C4-2B (cell line): ENCODE measurements at regions not wholly inside any gene's neighbourhood (a gene's known extent, or its start where the extent isn't known, plus 50 kb on each side); places are given as distances from the start of the nearest gene placed in this dataset.

Experiments used
- CTCF ChIP-seq: fragments of 450-650 bp; conservative IDR thresholded peaks from 2 replicates; pipeline ENCODE4 v1.5.1; 2017; ENCODE audit warnings: mild to moderate bottlenecking
- ZFX ChIP-seq: fragments of 450-650 bp; IDR thresholded peaks from 2 replicates; pipeline ENCODE4 v1.6.1; 2017

- TF ChIP-seq CTCF (no peak), ZFX (no peak)
Observed at GRCh38 chr2:58879834-58880233, 638.7 kb upstream of the FANCL start.
